NCI-H1417 (cell line): ENCODE measurements at regions not wholly inside any gene's neighbourhood (a gene's known extent, or its start where the extent isn't known, plus 50 kb on each side); places are given as distances from the start of the nearest gene placed in this dataset.
"Not testable (repeated sequence)": the region's sequence is repeated elsewhere in the genome, so short reads cannot be mapped to it uniquely, and the experiment has no call there.

Source experiments
- DNase-seq, 3 experiments: peaks; one replicate each; lab custom pipeline; 2025; lab: John Stamatoyannopoulos, UW

DNA sequence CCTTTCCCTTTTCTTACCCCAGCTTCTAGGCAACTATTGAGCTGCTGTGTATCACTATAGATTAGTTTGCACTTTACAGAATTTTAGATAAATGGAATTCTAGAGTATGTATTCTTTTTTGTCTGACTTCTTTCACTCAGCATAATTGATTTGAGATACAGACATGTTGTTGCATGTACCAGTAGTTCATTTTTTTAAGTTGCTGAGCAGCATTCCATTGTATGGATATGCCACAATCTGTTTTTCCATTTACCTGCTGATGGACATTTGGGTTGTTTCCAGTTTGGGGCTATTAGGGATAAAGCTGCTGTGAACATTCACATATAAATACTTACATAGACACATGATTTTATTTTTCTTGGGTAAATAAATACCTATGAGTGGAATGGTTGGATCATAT is 135.7 kb downstream of the IGF1 start:
- no peak for DNase-seq

DNA sequence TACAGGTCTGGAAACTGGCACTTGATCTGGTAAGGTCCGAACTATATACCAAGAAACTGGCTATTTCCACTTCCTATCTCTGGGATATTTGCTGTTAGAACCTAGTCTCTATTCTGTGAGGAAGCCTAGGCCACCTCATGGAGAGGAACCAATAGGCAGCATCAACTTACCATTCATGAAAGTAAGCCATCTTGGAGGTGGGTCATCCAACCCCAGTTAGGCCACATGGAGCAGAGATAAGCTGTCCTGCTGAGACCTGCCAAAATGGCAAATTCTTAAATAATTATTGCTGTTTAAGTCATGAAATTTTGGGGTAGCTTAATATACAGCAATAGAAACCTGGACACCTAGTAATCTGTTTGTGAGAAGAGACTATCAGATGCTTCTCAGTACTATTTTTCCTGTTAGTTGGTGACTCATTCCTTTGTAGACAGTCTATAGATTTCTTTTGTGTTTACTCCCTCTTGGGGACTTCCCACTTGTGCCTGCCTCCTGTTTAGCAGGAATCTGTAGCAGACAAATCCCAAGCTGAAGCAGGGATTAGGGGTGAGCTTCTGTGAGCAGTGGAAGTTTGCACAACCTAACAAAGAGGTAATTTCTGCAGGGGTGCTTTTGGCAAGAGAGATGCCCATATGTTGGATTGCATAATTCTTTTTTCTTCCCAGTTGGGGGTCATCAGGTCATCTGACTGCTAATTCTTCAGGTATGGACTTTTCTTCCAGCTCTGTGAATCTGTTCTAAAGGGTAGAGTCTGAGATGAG is 136.8 kb downstream of the IGF1 start:
- no peak for DNase-seq

DNA sequence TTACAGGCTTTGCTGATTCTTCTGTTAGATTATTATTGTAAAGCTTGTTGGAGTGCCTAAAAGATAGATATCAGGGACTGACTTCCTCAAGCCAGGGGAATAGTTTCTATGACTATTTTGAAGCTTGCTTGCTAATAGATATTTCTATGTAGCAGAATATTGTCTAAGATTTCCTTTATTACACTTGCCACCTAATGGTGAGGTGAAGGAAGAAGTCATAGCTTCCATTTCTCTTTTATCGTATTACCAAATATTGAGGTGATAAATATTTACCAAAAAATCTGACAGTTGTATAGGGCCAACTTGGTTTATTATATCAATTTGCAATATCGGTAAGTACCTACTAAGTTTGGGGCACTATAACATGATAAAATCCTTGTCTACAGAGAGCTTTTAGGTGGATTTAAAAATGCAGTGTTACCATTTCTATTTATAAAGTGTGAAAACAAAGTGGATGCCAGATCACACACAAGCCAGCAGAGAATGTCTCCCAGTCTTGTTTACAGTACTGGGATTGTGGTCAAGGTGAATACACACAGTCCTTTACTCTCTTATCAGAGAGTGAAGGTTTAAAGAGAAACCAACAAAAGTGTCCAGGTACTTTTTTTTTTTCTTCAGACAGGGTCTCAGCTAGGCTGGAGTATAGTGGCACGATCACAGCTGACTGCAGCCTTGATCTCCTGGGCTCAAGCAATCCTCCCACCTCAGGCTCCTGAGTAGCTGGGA is 137.9 kb downstream of the IGF1 start:
- no peak for DNase-seq

DNA sequence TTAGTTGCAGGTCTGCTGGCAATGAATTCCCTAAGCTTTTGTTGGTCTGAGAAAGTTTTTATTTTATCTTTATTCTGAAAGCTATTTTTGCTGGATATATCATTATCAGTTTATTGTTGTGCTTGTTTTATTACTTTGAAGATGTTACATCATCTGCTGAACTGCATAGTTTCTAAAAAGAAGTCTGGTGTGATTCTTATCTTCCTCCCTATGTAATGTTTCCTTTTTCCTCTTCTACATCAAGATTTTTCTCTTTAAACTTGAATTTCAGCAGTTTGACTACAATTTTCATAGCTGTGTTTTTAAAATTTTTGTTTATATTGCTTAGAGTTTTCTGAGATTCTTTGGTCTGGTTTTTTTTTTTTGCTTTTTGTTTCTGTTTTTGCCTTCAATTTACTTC is 137.1 kb upstream of the PMCH start:
- DNase-seq, result no peak

DNA sequence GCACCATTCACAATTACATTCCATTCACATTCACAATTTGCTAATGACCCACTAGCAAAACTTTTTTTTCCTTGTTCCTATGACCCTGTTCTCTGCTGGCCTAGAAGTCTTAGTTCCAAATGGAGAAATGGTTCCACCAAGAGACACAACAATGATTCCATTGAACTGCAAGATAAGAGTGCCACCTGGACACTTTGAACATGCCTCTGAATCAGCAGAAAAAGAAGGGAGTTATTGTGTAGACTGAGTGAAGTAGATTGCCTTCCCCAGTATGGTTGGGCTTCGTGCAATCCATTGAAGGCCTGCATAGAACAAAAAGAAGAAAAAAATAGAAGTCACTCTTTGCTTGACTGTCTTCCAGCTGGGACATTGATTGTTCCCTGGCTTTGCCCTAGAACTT is 133.8 kb upstream of the PMCH start:
- no peak for DNase-seq

DNA sequence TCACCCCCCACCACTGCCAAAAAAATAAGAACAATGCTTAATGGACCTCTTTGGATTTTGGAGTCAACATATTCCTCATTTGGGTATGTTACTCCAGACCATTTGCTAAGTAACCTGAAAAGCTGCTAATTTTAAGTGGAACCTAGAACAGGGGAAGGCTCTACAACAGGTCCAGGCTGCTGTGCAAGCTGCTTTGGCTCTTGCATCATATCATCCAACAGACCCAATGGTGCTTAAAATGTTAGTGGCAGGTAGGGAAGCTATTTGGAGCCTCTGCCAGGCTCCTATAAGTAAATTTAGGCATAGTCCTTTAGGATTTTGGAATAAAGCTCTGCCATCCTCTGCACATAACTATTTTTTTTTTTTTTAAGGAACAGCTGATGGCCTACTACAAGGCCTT is 132.2 kb upstream of the PMCH start:
- DNase-seq, result no peak

DNA sequence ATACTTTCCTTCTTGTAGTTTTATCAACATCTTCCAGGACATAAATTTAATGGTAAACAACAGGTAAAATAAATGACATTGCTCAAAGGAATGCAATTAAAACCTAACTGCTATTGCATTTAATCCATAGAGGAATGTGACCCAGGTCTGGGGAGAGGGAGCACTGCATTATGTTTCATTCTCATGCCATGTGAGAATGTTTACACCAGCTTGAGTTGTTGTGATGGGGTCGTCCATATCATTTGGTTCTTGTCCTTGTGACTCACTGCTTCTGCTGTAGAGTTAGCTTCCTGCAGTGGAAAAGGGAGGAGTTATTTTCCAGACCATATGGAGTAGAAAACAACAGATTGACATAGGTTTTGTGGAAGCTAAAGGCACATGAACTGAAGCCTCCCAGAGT is 129.3 kb upstream of the PMCH start:
- no peak for DNase-seq

DNA sequence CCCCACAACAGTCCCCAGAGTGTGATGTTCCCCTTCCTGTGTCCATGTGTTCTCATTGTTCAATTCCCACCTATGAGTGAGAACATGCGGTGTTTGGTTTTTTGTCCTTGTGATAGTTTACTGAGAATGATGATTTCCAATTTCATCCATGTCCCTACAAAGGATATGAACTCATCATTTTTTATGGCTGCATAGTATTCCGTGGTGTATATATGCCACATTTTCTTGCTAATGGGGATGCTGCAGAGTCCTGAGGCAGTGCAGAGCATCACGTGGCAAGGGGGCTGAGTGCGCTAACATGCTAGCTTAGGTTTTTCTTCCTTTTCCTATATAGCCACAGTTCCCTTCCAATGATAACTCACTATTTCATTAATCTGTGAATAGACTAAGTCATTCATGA is 127.5 kb upstream of the PMCH start:
- not testable (repeated sequence) for DNase-seq

DNA sequence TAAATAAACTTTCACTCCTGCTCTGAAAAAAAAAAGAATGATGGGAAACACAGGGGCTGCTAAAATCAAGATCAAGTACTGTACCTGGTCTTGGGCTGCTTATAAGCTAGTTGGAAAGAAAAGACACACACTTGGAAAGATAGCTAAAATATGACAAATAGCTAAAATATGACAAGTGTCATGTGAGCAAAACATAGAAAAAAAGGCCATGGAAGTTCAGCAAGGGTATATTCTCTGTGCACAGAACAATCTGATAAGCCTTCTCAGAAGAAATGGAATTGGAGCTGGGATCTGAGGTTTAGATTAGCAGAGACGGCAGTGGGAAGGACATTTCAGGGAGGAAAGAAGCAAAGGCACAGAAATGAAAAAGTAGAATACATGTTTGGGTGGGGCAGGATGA is 126.2 kb upstream of the PMCH start:
- DNase-seq, result no peak

DNA sequence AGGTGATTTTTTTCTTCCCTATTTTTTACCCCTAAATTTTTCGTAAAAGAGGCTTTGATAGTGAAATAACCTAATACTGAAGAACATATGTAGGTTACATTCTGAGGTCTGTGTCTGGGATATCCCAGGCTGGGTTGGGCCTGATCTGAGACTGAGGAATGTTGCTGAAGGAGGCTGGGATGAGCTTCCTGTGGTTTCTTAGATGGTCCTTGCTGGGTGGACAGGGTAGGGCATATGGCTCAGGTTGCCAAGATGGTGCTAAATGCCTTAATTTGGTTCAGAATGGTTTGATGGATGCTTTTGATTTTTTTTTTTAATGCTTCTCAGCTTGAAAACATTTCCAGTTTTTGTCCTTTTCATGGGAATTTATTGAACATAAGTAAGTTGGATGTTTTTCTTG is 124.6 kb upstream of the PMCH start:
- no peak for DNase-seq

DNA sequence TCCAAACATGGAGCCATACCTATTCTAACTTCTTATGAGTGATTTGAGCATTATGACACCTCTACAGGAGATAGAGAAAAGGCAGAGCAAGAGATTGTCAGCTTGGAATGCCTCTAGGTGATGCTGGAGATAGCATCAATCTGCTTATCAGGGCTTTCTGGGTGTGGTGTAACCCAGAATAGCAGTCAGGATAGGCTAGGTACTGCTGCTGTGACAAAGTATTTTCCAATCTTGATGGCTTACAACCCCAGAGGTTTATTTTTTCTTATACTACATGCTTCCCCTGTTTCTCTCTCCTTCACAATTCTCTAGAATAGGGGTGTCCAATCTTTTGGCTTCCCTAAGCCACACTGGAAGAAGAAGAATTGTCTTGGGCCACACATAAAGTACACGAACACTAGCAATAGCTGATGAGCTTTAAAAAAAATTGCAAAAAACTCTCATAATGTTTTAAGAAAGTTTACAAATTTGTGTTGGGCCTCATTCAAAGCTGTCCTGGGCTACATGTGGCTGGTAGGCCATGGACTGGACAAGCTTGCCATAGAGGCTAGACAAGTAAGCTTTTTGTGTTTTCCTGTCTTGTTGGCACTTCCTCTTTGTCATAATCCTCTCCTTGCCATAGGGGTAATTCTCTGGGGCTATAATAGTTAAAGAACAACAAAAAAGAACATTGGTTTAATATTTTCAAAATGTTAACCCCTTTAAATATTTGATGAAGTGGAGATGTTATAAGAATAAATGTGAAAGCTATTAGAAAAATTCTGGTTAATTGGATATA is 123.9 kb upstream of the PMCH start:
- no peak for DNase-seq

DNA sequence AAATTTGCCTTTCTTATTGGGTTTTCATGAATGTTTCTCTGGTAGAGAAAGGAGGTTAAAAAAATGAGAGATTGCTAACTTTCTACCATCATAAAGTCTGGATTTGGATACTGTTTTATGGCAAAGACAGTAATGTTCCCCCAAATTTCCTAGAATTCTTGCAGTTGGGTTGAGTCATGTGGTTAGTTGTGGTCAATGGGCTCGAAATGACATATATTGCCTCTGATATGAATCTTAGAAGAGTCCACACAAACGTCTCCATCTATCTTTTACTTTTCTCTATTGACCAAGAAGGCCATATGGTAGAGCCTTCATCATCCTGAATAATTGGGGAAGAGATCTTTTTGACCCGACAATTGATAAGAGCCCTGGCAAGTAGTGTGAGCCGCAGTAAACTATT is 119.5 kb upstream of the PMCH start:
- DNase-seq, result no peak

DNA sequence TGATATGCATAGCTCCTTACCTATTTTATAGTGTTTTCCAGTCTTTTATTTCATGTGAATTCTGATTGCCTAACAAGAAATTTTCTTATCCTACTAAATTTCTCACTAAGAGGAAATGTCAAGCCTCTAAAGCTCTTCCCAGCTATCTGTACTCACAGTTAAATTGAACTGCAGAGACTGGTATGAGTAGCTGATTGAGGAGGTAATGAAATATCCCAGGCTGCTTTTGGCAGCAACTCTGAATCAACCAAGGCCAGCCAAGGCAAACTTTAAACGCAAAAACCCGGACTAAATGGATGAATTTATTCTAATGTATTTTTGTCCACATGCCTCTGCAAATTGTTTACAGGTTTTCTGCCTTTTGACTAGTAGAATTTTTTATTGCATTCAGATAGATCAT is 119.1 kb upstream of the PMCH start:
- DNase-seq, result no peak

DNA sequence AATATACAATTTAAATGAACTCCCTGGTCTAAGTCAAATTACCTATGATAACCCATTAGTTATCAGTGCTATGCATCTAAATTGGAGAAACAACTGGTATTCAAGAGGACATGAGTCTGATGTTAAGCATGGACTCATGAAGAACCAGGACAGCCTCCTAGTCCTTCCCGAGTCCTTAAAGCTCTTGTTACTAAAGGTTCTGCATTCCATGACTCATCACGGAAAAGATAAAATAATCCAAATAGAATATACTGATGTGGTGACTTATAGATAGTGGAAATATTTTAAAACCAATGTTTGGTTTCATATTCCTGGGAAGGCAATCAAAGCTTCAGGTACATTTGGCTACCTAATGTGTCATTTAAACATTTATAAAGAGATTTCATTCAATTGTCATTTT is 117.2 kb upstream of the PMCH start:
- DNase-seq, result no peak

DNA sequence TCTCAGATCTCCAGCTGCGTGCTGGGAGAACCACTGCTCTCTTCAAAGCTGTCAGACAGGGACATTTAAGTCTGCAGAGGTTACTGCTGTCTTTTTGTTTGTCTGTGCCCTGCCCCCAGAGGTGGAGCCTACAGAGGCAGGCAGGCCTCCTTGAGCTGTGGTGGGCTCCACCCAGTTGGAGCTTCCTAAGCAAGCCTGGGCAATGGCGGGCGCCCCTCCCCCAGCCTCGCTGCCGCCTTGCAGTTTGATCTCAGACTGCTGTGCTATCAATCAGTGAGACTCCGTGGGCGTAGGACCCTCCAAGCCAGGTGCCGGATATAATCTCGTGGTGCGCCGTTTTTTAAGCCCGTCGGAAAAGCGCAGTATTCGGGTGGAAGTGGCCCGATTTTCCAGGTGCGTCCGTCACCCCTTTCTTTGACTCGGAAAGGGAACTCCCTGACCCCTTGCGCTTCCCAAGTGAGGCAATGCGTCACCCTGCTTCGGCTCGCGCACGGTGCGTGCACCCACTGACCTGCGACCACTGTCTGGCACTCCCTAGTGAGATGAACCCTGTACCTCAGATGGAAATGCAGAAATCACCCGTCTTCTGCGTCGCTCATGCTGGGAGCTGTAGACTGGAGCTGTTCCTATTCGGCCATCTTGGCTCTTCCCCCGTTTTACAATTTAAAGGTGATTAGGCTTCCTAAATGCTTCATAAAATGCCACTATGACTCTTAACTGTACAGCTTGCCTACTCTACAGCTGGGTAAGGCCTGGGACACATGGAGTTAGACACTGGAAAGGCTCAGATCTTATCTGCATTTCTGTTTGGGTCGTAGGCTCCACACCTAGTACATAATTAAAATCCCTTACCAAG is 115.7 kb upstream of the PMCH start:
- not testable (repeated sequence) for DNase-seq

DNA sequence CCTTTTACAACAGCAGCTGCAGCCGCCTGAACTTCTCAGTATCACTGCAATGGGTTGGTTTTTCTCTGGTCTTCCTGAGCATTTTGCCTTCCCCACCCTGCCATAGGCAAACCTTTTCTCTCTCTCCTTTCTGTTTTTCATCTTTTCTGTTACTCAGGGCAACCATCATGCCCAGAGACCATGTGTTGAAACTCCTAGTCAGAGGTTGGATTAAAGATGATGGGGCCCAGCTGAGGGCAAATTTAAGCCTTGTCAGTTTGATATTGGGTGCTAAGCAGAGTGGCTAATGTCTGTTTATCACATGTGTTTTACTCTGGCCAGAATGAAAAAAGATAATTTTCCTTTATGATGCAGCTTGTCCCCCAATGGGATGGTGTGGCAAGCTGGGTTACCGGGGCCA is 107.9 kb upstream of the PMCH start:
- DNase-seq, result no peak

DNA sequence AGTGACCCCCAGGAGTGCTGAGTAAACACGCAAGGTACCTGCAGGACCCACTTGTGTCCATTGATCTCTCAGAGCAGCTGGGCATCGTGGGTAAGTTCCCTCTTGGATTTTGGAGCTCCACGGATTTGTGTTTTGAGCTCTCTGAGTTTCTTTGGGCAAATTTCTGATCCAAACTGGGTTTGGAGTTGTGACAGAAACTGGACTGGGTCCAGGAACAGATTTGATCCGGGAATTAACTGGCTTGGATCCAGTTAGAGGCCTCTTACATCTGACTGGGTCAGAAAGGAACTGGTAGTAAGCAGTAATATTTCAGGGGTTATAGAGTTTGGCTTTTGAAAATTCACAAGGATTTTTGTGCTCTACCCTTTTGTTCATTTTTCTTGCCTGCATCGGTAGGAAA is 107.0 kb upstream of the PMCH start:
- DNase-seq, result not testable (repeated sequence)

DNA sequence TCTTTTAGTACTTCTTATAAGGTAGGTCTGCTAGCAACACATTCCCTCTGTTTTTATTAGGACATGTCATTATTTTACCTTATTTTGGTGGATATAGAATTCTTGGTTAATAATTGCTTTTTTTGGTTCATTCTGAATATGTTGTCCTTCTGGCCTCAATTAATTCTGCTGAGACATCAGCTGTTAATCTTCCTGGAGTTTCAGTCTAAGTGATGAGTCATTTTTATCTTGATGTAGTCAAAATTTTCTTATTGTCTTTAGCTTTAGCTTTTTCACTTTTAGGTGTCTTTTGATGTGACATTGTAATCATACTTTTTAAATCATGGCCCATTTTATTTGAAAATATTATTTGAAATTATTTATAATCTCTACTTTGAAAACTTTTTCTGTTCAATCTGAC is 104.9 kb upstream of the PMCH start:
- no peak for DNase-seq

DNA sequence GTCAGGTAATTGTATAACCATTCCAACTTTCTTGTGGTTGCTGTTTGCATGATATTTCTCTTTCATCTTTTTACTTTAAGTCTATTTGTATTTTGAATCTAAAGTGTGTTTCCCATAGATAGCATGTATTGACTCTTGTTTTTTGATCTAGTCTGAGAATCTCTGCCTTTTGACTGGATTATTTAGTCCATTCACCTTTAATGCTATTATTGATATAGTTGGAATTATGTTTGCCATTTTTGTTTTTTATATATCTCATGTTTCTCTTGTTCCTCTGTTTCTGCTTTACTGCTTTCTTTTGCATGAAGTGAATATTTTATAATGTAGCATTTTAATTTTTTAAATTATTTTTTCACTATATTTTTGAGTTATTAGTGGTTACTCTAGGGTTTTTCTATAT is 103.9 kb upstream of the PMCH start:
- no peak for DNase-seq

DNA sequence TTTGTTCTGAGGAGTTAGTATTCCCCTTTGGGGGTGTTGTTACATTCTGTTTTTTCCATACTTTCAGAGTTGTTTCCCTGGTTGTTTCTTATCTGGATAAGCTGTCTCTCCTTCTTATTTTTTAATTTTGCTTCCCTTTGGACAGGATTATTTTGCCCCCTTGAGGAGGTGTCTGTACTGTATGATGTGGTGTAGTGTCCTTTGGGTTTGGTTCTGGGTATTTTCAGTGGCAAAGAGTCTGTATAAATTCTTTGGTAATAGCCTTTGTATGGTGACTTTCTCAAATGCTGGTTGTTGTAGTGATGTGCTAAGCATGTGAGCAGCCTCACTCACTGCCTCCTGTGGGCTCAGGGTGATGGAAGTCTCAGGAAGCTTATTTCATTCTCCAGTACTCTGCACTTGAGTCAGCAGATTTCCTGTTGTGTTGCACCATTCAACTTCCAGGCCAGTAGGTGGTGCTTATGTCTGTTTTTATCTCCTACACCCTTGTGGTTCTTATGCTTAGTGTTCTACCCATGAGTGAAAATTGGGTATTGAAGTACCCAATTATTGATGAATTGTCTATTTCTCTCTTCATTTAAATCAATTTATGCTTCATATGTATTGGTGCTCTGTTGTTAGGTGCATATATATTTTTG is 103.3 kb upstream of the PMCH start:
- peak in 2 of 3 experiments; percentile 13 to 36 for DNase-seq

DNA sequence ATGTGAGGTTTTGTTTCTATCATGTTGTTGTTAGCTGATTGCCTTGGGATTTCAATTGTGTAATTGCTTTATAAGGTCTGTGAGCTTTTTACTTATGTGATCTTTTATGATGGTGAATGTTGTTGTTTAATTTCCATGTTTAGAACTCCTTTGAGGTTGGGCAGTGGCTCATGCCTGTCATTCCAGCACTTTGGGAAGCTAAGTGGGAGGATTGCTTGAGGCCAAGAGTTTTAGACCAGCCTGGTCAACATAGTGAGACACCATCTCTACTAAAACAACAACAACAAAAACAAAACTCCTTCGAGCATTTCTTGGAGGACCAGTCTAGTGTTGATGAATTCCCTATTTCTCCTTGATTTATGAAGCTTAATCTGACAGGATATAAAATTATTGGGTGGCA is 102.1 kb upstream of the PMCH start:
- no peak for DNase-seq

DNA sequence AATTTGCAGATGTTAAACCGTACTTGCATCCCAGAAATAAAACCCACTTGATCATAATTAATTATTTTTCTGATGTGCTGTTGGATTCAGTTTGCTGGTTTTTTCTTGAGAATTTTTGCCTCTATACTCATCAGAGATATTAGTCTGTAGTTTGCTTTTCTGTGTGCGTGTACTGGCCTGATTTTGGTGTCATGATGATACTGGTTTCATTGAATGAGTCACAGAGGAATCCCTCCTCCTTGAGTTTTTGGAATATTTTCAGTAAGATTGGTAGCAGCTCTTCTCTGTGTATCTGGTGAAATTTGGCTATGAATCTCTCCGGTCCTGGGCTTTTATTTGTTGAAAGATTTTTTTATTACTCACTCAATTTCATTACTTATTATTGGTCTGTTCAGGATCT is 100.4 kb upstream of the PMCH start:
- DNase-seq, result no peak
